ENCODE measurements at regions not wholly inside any gene's neighbourhood (a gene's known extent, or its start where the extent isn't known, plus 50 kb on each side); places are given as distances from the start of the nearest gene placed in this dataset.

DNA sequence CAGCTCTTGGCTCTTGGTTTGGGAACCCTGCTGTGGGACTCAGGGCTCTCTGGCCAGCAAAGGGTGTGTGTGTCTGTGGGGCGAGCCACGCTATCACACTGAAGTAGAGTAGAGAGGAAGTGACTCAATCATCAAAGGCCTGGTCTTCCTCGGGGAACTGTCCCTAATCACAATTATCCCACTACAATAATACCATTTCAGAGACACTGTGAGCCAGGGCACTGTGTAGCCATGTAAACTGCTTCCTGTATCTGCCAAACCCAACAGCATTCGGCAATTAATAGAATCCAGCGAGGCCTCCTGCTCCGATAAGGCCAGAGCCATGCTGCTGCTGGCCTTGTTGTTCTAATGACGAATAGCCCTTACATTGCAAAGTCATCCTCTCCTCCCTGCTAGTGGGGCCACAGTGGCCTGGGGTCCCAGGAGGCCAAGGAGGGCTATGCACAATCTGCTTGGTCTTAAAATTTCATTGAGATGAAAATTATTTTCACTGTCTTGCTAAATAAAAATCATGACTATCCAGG lies 49.8 kb upstream of the LMO2 start:
- TF ChIP-seq EZH2phosphoT487 (IDR thresholded peaks at IDR 0.05; ENCODE audit: insufficient read depth, low read depth), result no peak
- TF ChIP-seq EZH2 (IDR thresholded peaks at IDR 0.05; ENCODE audit: insufficient read depth, poor library complexity, severe bottlenecking), result no peak
